B cell (primary cell): ENCODE measurements at regions not wholly inside any gene's neighbourhood (a gene's known extent, or its start where the extent isn't known, plus 50 kb on each side); places are given as distances from the start of the nearest gene placed in this dataset.

Experiments
- ATAC-seq: fragments of 200-7000 bp; cut with Tn5 transposase; one replicate; pipeline ENCODE4 v1.10.0; 2021; ENCODE audit warnings: low read depth, mild to moderate bottlenecking, moderate number of reproducible peaks, moderate library complexity
- CTCF ChIA-PET: fragments of 350-600 bp; sonication (Branson Sonifier 250); formaldehyde crosslinking; loops from one replicate; lab custom pipeline; 2021; ENCODE audit warnings: antibody characterized with exemption, inconsistent platforms; lab: Charles Lee
- POLR2A ChIA-PET: fragments of 350-600 bp; sonication (Branson Sonifier 250); formaldehyde crosslinking; loops from one replicate; lab custom pipeline; 2021; ENCODE audit warnings: antibody characterized with exemption; lab: Charles Lee
- DNase-seq: peaks from one replicate; pipeline ENCODE4 v3.0.0; 2013
- H2AFZ ChIP-seq: 2 replicates; pipeline ENCODE4 v1.6.1; 2012; ENCODE audit warnings: mild to moderate bottlenecking, low read depth, low read length; ENCODE audit not compliant: insufficient read depth, poor library complexity, severe bottlenecking
- H3K27ac ChIP-seq, 2 donors: 1 replicate in 1 of 2; 2 replicates in 1 of 2; pipeline ENCODE4 v1.5.1; 2012 to 2013; ENCODE audit warnings: low read length in 2 of 2, mild to moderate bottlenecking in 2 of 2, moderate library complexity in 1 of 2
- H3K27me3 ChIP-seq, 4 experiments: fragments of 200-600 bp in 1 of 4; sonication (generic) in 1 of 4; replicated peaks in 1 of 4; 1 replicate in 2 of 4; 2 replicates in 2 of 4; pipeline versions ENCODE4 v1.6.1 to v1.7.0; 2013 to 2016; ENCODE audit warnings: low read length in 3 of 4, mild to moderate bottlenecking in 2 of 4, mixed read lengths in 1 of 4, moderate library complexity in 1 of 4; ENCODE audit not compliant: insufficient read depth in 4 of 4, control insufficient read depth in 3 of 4; ENCODE audit errors: control extremely low read depth in 1 of 4
- H3K36me3 ChIP-seq, 2 experiments: replicated peaks in 1 of 2; 1 replicate in 1 of 2; 2 replicates in 1 of 2; pipeline versions ENCODE4 v1.6.1 to v1.7.1; 2013; ENCODE audit warnings: low read length in 1 of 2; ENCODE audit not compliant: insufficient read depth in 2 of 2, control insufficient read depth in 1 of 2; ENCODE audit errors: control extremely low read depth in 1 of 2, extremely low read depth in 1 of 2
- H3K4me1 ChIP-seq, 2 donors: fragments of 200-600 bp in 1 of 2; sonication (generic) in 1 of 2; 1 replicate in 1 of 2; 2 replicates in 1 of 2; pipeline versions ENCODE4 v1.5.1 to v1.6.1; 2013 to 2017; ENCODE audit warnings: low read length in 2 of 2; ENCODE audit not compliant: control insufficient read depth in 2 of 2, insufficient read depth in 2 of 2
- H3K4me2 ChIP-seq: replicated peaks from 2 replicates; pipeline ENCODE3; 2012; ENCODE audit warnings: mild to moderate bottlenecking, low read depth, low read length; ENCODE audit not compliant: poor library complexity, severe bottlenecking
- H3K4me3 ChIP-seq, 5 experiments: fragments of 200-600 bp in 1 of 5; sonication (generic) in 1 of 5; 1 replicate in 3 of 5; 2 replicates in 2 of 5; pipeline versions ENCODE4 v1.5.1 to v1.7.0; 2011 to 2016; ENCODE audit warnings: low read length in 4 of 5, mild to moderate bottlenecking in 4 of 5, low read depth in 2 of 5, control low read depth in 1 of 5, moderate library complexity in 1 of 5; ENCODE audit not compliant: insufficient read depth in 1 of 5; ENCODE audit errors: control extremely low read depth in 1 of 5, extremely low read depth in 1 of 5
- H3K79me2 ChIP-seq: fragments of 200-600 bp; sonication (generic); one replicate; pipeline ENCODE4 v1.6.0; 2016; ENCODE audit warnings: low read length; ENCODE audit not compliant: control insufficient read depth, insufficient read depth
- H3K9ac ChIP-seq: fragments of 200-600 bp; sonication (generic); 2 replicates; pipeline ENCODE4 v1.6.1; 2017; ENCODE audit warnings: mild to moderate bottlenecking, low read length, moderate library complexity
- H3K9me3 ChIP-seq, 3 donors: one replicate each; pipeline versions ENCODE4 v1.6.1 to v1.7.1; 2013; ENCODE audit warnings: low read length in 2 of 3; ENCODE audit not compliant: control insufficient read depth in 2 of 3, insufficient read depth in 1 of 3; ENCODE audit errors: control extremely low read depth in 1 of 3
- H4K20me1 ChIP-seq: 2 replicates; pipeline ENCODE4 v1.6.0; 2012; ENCODE audit warnings: mild to moderate bottlenecking, low read length; ENCODE audit not compliant: insufficient read depth, control insufficient read depth, poor library complexity, severe bottlenecking
- H3K27ac Mint-ChIP-seq: one replicate; pipeline ENCODE4 v1.8.0; 2021; ENCODE audit warnings: mixed read lengths
- H3K27me3 Mint-ChIP-seq: one replicate; pipeline ENCODE4 v1.8.0; 2021; ENCODE audit warnings: mixed read lengths
- H3K4me1 Mint-ChIP-seq: one replicate; pipeline ENCODE4 v1.8.0; 2021; ENCODE audit warnings: mixed read lengths
- H3K4me3 Mint-ChIP-seq: one replicate; pipeline ENCODE4 v1.8.0; 2021; ENCODE audit warnings: mixed read lengths
- H3K9me3 Mint-ChIP-seq: one replicate; pipeline ENCODE4 v1.8.0; 2022; ENCODE audit warnings: mixed read lengths; ENCODE audit not compliant: insufficient read depth
- EZH2 ChIP-seq: IDR thresholded peaks from 2 replicates; pipeline ENCODE4 v1.6.1; 2012; ENCODE audit warnings: borderline replicate concordance, low read depth, mild to moderate bottlenecking, moderate library complexity, low read length; ENCODE audit not compliant: insufficient read depth, poor library complexity, severe bottlenecking
- WGBS: methylation state at CpG from one replicate; pipeline ENCODE4 v1.1.5; 2013; ENCODE audit warnings: missing lambda C conversion rate; ENCODE audit not compliant: insufficient coverage; 5-methylcytosine and 5-hydroxymethylcytosine counted together
- intact Hi-C: fragments of 100-400 bp; cut with micrococcal nuclease; formaldehyde crosslinking; loops from one replicate; pipeline ENCODE4 v1.10.0; 2022
- TF ChIP-seq, protein P1 (sequence below): fragments of 200-600 bp; IDR thresholded peaks from one replicate; pipeline ENCODE4 v1.8.0; 2022; ENCODE audit warnings: antibody characterized with exemption, mild to moderate bottlenecking

- no CpG with 5 or more reads among the region's 1 CpG for WGBS
- H2AFZ ChIP-seq: no peak overlapping the region
- intact Hi-C loops: no loop called here
Measured at GRCh38 chr6:82744286-82745015, 321.2 kb downstream of the UBE3D start.

GRCh38 chr6:82750556-82750955 is 315.1 kb downstream of the UBE3D start:
- WGBS: 73% methylated on average over 2 of the region's 4 CpGs
- H4K20me1 ChIP-seq: no peaks in the 10 kb centered on the region
- no peaks in the 10 kb centered on the region for H3K79me2 ChIP-seq
- Mint-ChIP-seq H3K27me3 (no peaks in the 10 kb centered on the region), H3K9me3 (no peaks in the 10 kb centered on the region), H3K4me3 (no peak overlapping the region), H3K4me1 (no peaks in the 10 kb centered on the region), H3K27ac (no peak overlapping the region)
- no peak overlapping the region for H3K4me2 ChIP-seq
- no peaks in the 10 kb centered on the region for H3K4me1 ChIP-seq
- no peak overlapping the region for H3K27ac ChIP-seq
- no peaks in the 10 kb centered on the region for H3K36me3 ChIP-seq
- TF ChIP-seq, protein P1, sequence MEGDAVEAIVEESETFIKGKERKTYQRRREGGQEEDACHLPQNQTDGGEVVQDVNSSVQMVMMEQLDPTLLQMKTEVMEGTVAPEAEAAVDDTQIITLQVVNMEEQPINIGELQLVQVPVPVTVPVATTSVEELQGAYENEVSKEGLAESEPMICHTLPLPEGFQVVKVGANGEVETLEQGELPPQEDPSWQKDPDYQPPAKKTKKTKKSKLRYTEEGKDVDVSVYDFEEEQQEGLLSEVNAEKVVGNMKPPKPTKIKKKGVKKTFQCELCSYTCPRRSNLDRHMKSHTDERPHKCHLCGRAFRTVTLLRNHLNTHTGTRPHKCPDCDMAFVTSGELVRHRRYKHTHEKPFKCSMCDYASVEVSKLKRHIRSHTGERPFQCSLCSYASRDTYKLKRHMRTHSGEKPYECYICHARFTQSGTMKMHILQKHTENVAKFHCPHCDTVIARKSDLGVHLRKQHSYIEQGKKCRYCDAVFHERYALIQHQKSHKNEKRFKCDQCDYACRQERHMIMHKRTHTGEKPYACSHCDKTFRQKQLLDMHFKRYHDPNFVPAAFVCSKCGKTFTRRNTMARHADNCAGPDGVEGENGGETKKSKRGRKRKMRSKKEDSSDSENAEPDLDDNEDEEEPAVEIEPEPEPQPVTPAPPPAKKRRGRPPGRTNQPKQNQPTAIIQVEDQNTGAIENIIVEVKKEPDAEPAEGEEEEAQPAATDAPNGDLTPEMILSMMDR: no peak
- TF ChIP-seq EZH2: no peak
- H3K4me3 ChIP-seq: no peak overlapping the region
- H3K9me3 ChIP-seq: no peaks in the 10 kb centered on the region
- no peaks in the 10 kb centered on the region for H3K27me3 ChIP-seq
- intact Hi-C loops: no loop called here
- ChIA-PET CTCF (no interaction called here), POLR2A (no interaction called here)
- DNase-seq (no peak), ATAC-seq (no peak)
- no peak overlapping the region for H3K9ac ChIP-seq
- no peak overlapping the region for H2AFZ ChIP-seq

More at GRCh38 chr6:82744286-82745015, 321.2 kb downstream of the UBE3D start:
- Histone ChIP-seq H3K9me3 (no peaks in the 10 kb centered on the region), H3K79me2 (no peaks in the 10 kb centered on the region), H3K27ac (no peak overlapping the region), H4K20me1 (no peaks in the 10 kb centered on the region), H3K4me3 (no peak overlapping the region), H3K36me3 (no peaks in the 10 kb centered on the region), H3K9ac (no peak overlapping the region), H3K27me3 (no peaks in the 10 kb centered on the region), H3K4me2 (no peak overlapping the region), H3K4me1 (no peaks in the 10 kb centered on the region)
- DNase-seq: no peak
- H3K4me3 Mint-ChIP-seq: no peak overlapping the region
- no peak overlapping the region for H3K27ac Mint-ChIP-seq
- ChIA-PET CTCF (no interaction called here), POLR2A (no interaction called here)
- H3K9me3 Mint-ChIP-seq: no peaks in the 10 kb centered on the region
- no peak for ATAC-seq
- TF ChIP-seq, protein P1: no peak
- no peak for TF ChIP-seq EZH2
- H3K27me3 Mint-ChIP-seq: peaks cover 5% of the 10 kb centered on the region
- H3K4me1 Mint-ChIP-seq: no peaks in the 10 kb centered on the region
